Daoy (cell line): ENCODE measurements at regions not wholly inside any gene's neighbourhood (a gene's known extent, or its start where the extent isn't known, plus 50 kb on each side); places are given as distances from the start of the nearest gene placed in this dataset.

Experiments used
- DNase-seq: peaks from one replicate; pipeline ENCODE4 v3.0.0-alpha.2; 2015; ENCODE audit warnings: low read depth

- DNase-seq, result no peak
These were observed 351.1 kb downstream of the GRXCR1 start for GRCh38 chr4:43243433-43244116.

GRCh38 chr4:43244688-43245382 lies 352.3 kb downstream of the GRXCR1 start:
- no peak for DNase-seq

GRCh38 chr4:43251841-43252240 lies 359.3 kb downstream of the GRXCR1 start:
- DNase-seq, result no peak

GRCh38 chr4:43253541-43253940 lies 361.0 kb downstream of the GRXCR1 start:
- DNase-seq, result no peak

GRCh38 chr4:43264730-43265129 lies 372.2 kb downstream of the GRXCR1 start:
- no peak for DNase-seq

GRCh38 chr4:43271946-43272345 lies 379.4 kb downstream of the GRXCR1 start:
- no peak for DNase-seq

GRCh38 chr4:43274376-43274775 lies 381.9 kb downstream of the GRXCR1 start:
- no peak for DNase-seq

- DNase-seq, result no peak
These were observed 383.3 kb downstream of the GRXCR1 start for GRCh38 chr4:43275779-43276178.

GRCh38 chr4:43276321-43276720 lies 383.8 kb downstream of the GRXCR1 start:
- no peak for DNase-seq

GRCh38 chr4:43277003-43277402 lies 384.5 kb downstream of the GRXCR1 start:
- DNase-seq, result no peak

- DNase-seq, result no peak
These were observed 390.0 kb downstream of the GRXCR1 start for GRCh38 chr4:43282534-43282933.

GRCh38 chr4:43286137-43286536 lies 393.6 kb downstream of the GRXCR1 start:
- DNase-seq, result no peak

GRCh38 chr4:43296946-43297528 lies 404.5 kb downstream of the GRXCR1 start:
- DNase-seq, result no peak

GRCh38 chr4:43316813-43317212 lies 424.3 kb downstream of the GRXCR1 start:
- no peak for DNase-seq

- no peak for DNase-seq
These were observed 432.9 kb downstream of the GRXCR1 start for GRCh38 chr4:43325220-43325967.

GRCh38 chr4:43330288-43330687 lies 437.8 kb downstream of the GRXCR1 start:
- DNase-seq, result no peak

- no peak for DNase-seq
These were observed 438.9 kb downstream of the GRXCR1 start for GRCh38 chr4:43331226-43332051.

- no peak for DNase-seq
These were observed 439.5 kb downstream of the GRXCR1 start for GRCh38 chr4:43332052-43332425.

GRCh38 chr4:43337707-43338106 lies 445.2 kb downstream of the GRXCR1 start:
- no peak for DNase-seq

GRCh38 chr4:43339435-43339834 lies 446.9 kb downstream of the GRXCR1 start:
- no peak for DNase-seq

- DNase-seq, result no peak
These were observed 449.2 kb downstream of the GRXCR1 start for GRCh38 chr4:43341741-43342140.

- no peak for DNase-seq
These were observed 450.8 kb downstream of the GRXCR1 start for GRCh38 chr4:43343298-43343697.
